Stimulated activated CD4-positive, alpha-beta T cell treated with anti-CD3 and anti-CD28 coated beads, Interleukin-2, amount 100 ng/mL, for 24 hours (primary cell): ENCODE measurements at regions not wholly inside any gene's neighbourhood (a gene's known extent, or its start where the extent isn't known, plus 50 kb on each side); places are given as distances from the start of the nearest gene placed in this dataset.
"Not testable (repeated sequence)": the region's sequence is repeated elsewhere in the genome, so short reads cannot be mapped to it uniquely, and the experiment has no call there.

Experiments
- DNase-seq, 2 donors: peaks; one replicate each; pipeline ENCODE4 v3.0.0-alpha.2; 2020

DNA sequence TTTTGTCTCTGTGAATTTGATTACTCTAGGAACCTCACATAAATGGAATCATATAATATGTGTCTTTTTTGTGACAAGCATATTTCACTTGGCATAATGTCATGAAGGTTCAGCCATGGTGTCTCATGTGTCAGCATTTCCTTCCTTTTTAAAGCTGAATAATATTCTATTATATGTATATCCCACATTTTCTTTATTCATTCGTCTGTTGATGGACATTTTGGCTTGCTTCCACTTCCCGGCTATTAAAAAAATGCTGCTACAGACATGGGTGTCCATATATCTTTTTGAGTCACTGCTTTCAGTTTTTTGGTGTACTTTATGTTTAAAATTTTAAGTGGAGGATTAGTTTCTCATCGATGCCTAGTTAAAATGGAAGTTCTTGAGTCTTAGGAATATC is 59.8 kb upstream of the C5orf63 start:
- DNase-seq = no peak

- DNase-seq = no peak
Observed at GRCh38 chr5:127136908-127137307, 63.6 kb upstream of the C5orf63 start.

- no peak for DNase-seq
Observed at GRCh38 chr5:127143722-127144121, 70.4 kb upstream of the C5orf63 start.

GRCh38 chr5:127153031-127153430 is 79.7 kb upstream of the C5orf63 start:
- DNase-seq = no peak

DNA sequence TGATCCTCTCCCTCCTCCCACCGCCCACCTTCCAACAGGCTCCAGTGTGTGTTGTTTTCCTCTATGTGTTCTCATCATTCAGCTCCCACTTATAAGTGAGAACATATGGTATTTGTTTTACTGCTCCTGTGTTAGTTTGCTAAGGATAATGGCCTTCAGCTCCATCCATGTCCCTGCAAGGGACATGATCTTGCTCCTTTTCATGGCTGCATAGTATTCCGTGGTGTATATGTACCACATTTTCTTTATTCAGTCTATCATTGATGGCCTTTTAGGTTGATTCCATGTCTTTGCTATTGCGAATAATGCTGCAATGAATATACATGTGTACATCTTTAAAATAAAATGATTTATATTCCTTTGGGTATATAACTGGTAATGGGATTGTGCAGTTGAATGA is 80.2 kb upstream of the C5orf63 start:
- no peak for DNase-seq

DNA sequence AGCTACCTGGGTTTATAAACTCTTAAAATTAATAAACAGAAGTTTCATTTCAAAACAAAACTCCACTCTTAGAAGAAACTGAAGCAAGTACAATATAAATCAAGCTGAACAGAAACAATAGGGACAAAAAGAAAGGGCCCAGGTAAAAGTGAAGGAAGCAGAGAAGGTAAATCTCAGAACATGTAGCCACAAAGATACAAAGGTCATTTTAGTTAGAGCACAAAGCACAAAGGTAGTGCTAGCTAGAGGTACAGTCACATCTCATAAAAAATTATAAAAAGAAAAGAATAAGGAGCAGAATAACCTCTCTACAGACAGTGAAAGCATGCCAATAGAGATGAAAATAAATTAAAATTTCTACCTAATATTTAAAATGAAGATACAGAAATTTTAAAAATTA is 90.4 kb upstream of the C5orf63 start:
- no peak for DNase-seq

- no peak for DNase-seq
Observed at GRCh38 chr5:127170918-127171600, 97.8 kb upstream of the C5orf63 start.

DNA sequence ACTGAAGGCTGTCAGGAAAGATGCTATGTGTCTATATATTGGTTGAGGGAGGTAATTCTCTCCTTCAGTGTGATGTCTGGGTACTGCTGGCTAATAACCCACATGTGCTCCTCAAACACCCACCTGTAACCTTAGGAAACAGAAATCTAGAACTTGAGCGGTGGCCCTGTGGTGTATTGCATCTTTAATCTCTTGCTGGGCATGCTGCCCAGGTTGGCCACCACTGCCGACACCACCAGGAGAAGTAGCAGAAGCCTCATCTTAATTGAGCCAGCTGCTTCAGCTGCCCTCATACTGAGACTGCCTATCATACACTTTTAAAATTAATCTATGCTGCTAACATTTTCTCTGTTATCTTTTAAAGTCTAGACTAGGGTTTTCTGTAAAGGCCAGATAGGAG is 103.5 kb upstream of the C5orf63 start:
- DNase-seq = no peak

DNA sequence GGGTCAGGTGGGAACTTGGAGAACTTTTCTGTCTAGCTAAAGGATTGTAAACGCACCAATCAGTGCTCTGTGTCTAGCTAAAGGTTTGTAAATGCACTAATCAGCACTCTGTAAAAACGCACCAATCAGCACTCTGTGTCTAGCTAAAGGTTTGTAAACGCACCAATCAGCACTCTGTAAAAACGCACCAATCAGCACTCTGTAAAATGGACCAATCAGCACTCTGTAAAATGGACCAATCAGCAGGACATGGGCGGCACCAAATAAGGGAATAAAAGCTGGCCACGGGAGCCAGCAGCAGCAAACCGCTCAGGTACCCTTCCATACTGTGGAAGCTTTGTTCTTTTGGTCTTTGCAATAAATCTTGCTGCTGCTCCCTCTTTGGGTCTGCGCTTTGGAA is 108.0 kb upstream of the MEGF10 start:
- not testable (repeated sequence) for DNase-seq

DNA sequence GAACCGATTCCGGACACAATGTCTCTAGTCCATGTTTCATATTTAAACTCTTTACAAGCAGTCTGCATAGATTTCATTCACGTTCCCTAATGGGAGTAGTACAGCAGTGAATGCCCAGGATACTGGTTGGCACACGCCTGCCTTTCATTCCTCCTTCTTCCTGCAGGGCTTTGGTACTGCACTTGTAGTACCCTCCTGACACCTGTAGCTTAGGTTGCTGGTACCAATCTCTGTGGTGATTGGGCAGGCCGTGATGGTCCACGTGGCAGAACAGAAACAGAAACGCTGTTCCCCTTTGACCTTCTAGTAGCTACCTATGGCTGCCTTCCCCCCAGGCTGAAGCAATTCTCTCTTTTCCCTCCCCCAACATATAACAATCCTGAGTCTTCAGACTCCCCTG is 107.3 kb upstream of the MEGF10 start:
- DNase-seq = no peak

GRCh38 chr5:127184851-127185250 is 105.7 kb upstream of the MEGF10 start:
- no peak for DNase-seq

DNA sequence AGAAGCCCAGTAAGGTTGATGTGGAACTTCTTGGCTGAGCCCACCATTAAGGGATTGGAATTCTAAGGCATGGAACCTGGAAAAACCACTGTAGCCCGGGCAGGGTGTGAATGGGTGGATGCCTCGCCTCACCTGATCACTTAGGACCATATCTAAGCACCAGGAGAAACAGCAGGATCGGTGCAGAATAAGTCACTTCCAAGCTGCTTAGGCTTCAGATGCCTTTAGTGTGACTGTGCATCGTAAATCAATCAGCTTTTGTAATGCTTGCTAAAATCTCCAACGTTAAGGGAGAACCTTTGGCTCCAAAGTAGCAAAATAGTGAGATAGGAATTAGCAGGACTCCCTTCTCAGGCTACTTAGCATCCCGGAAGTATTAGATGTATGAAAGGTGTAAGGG is 103.9 kb upstream of the MEGF10 start:
- no peak for DNase-seq

DNA sequence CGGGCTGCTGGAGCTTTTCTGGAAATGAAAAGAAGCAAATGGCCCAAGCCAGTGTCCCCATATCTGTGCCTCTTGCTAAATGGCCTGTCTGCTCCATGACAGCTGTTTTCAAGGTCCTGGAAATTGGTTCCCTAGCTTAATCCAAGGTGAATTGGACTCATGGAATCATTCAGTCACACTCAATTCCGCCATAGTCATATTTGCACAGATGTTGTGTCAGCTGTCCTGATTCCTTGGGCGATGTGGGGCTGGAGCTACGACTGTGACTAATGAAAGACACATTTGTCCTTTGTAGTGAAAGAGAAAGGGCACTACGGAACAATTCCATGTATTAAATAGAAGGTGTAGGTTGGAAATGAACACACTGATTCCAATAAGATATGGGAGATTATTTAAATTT is 102.9 kb upstream of the MEGF10 start:
- DNase-seq = no peak

GRCh38 chr5:127192150-127192549 is 98.4 kb upstream of the MEGF10 start:
- DNase-seq = no peak

DNA sequence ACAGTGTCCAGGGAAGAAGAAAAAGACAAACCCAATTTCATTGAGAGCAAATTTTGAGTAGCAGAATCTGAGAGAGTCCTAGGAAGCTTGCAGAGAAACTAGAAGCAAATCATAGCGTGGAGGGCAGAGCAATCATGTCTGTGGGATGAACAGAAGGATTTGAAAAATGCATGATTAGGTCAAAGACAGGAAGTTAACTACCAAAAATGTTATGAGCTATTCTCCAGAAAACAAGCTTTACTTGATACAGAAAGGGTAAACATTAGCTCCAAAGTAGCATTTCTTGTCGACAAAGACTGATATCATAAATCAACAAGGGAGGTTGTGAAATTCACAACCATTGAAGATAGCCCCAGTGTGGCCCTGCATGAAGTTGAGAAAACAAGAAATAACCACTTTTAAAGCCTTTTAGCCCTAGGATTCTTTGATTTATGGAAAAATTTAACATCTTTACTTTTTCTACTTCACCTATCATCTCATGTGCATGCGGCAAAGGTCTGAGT is 97.7 kb upstream of the MEGF10 start:
- DNase-seq = no peak

GRCh38 chr5:127196042-127196441 is 94.6 kb upstream of the MEGF10 start:
- DNase-seq = no peak

- DNase-seq = not testable (repeated sequence)
Observed at GRCh38 chr5:127197402-127198167, 93.0 kb upstream of the MEGF10 start.

DNA sequence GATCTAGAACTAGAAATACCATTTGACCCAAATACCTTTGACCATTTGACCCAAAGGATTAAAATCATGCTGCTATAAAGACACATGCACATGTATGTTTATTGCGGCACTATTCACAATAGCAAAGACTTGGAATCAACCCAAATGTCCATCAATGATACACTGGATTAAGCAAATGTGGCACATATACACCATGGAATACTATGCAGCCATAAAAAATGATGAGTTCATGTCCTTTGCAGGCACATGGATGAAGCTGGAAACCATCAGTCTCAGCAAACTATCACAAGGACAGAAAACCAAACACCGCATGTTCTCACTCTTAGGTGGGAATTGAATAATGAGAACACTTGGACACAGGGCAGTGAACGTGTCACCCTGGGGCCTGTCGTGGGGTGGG is 87.9 kb upstream of the MEGF10 start:
- not testable (repeated sequence) for DNase-seq

GRCh38 chr5:127203818-127204217 is 86.8 kb upstream of the MEGF10 start:
- DNase-seq = no peak

DNA sequence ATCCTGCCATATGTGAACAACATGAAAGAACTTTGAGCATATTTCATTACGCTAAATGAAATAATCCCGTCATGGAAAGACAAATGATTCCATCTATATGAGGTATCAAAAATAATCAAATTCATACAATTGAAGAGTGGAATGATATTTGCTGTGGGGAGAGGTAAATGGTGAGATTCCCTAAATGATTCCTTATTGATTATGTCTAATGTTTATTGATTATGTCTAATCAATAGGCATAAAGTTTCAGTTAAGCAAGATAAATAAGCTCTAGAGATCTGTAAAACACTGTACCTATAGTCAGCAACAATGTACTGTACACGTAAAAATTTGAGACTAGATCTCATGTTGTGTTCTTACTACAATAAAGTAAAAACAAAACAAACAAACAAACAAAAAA is 85.4 kb upstream of the MEGF10 start:
- DNase-seq = no peak

- no peak for DNase-seq
Observed at GRCh38 chr5:127206320-127207113, 84.1 kb upstream of the MEGF10 start.

DNA sequence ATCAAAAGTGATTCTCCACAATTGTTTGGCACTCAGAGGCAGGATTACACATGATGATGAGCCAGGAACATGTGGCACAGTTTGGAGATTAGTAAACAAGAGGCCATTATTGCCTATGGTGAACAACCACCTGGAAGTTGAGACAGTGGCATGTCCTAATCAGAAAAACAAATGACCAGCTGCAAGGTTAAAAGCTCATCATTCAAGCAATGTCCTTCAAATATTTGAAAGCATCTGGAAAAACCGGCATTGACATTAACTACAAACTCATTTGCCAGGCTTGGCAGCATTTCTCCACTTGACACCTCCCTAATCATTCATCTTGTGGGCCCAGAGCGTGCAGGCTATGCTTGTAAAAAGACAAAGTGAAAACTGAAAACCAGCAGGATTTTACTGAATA is 80.6 kb upstream of the MEGF10 start:
- DNase-seq = no peak

- DNase-seq = no peak
Observed at GRCh38 chr5:127213231-127213630, 77.4 kb upstream of the MEGF10 start.

DNA sequence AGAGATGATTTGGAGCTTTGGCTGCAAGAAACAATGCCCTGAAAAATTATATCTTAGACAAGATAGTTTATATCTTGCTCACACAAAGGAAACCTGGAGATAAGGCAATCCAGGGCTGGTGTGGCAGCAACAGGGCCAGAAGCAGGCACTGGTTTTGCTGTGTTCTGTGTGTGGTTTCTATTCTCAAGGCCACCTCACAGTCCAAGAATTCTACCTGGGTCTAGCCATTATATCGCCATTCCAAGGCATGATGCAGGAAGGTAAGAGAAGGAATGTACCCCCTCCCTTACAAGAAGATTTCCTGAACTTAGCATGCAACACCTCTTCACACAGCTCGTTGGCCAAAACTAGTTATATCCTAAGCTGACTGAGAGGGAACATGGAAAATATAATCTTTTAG is 74.5 kb upstream of the MEGF10 start:
- no peak for DNase-seq
